CD4-positive, alpha-beta memory T cell (primary cell): ENCODE measurements at regions not wholly inside any gene's neighbourhood (a gene's known extent, or its start where the extent isn't known, plus 50 kb on each side); places are given as distances from the start of the nearest gene placed in this dataset.
"Not testable (repeated sequence)": the region's sequence is repeated elsewhere in the genome, so short reads cannot be mapped to it uniquely, and the experiment has no call there.

Experiments used
- CTCF ChIA-PET: fragments of 350-600 bp; sonication (Branson Sonifier 250); formaldehyde crosslinking; loops from one replicate; lab custom pipeline; 2021; ENCODE audit warnings: inconsistent platforms; ENCODE audit not compliant: partially characterized antibody; lab: Charles Lee
- POLR2A ChIA-PET: fragments of 350-600 bp; sonication (Branson Sonifier 250); formaldehyde crosslinking; loops from one replicate; lab custom pipeline; 2021; ENCODE audit not compliant: partially characterized antibody; lab: Charles Lee
- DNase-seq, 5 donors: peaks; one replicate each; pipeline versions ENCODE4 v3.0.0 to v3.0.0-alpha.2; 2020 to 2022; ENCODE audit warnings: mixed read lengths in 1 of 5
- H3K27ac ChIP-seq: one replicate; pipeline ENCODE4 v1.7.0; 2013; ENCODE audit warnings: low read depth, low read length
- H3K27me3 ChIP-seq: 2 replicates; pipeline ENCODE4 v1.7.0; 2013; ENCODE audit warnings: mild to moderate bottlenecking, low read length, moderate library complexity; ENCODE audit not compliant: insufficient read depth
- H3K36me3 ChIP-seq: 2 replicates; pipeline ENCODE4 v1.7.0; 2013; ENCODE audit warnings: mild to moderate bottlenecking, low read length, moderate library complexity; ENCODE audit not compliant: insufficient read depth
- H3K4me1 ChIP-seq: 2 replicates; pipeline ENCODE4 v1.7.0; 2013; ENCODE audit warnings: mild to moderate bottlenecking, low read length, moderate library complexity; ENCODE audit not compliant: insufficient read depth
- H3K4me3 ChIP-seq, 2 donors: one replicate each; pipeline ENCODE4 v1.7.0; 2013; ENCODE audit warnings: low read length in 2 of 2, mild to moderate bottlenecking in 1 of 2
- H3K9me3 ChIP-seq, 2 donors: one replicate each; pipeline ENCODE4 v1.7.0; 2013; ENCODE audit warnings: low read length in 2 of 2, control low read depth in 1 of 2; ENCODE audit not compliant: control insufficient read depth in 1 of 2
- H3K27ac Mint-ChIP-seq, 7 donors: one replicate each; pipeline ENCODE4 v1.8.0; 2020 to 2021; ENCODE audit warnings: mixed read lengths in 7 of 7, mild to moderate bottlenecking in 6 of 7, inconsistent platforms in 3 of 7, moderate library complexity in 3 of 7
- H3K27me3 Mint-ChIP-seq, 2 donors: one replicate each; pipeline ENCODE4 v1.8.0; 2020 to 2021; ENCODE audit warnings: mixed read lengths in 2 of 2
- H3K36me3 Mint-ChIP-seq, 2 donors: one replicate each; pipeline ENCODE4 v1.8.0; 2020 to 2021; ENCODE audit warnings: mixed read lengths in 2 of 2, inconsistent platforms in 1 of 2, mild to moderate bottlenecking in 1 of 2
- H3K4me1 Mint-ChIP-seq, 4 donors: one replicate each; pipeline ENCODE4 v1.8.0; 2020 to 2021; ENCODE audit warnings: mixed read lengths in 4 of 4, mild to moderate bottlenecking in 1 of 4
- H3K4me3 Mint-ChIP-seq, 8 donors: one replicate each; pipeline ENCODE4 v1.8.0; 2020 to 2021; ENCODE audit warnings: mixed read lengths in 8 of 8, mild to moderate bottlenecking in 7 of 8, moderate library complexity in 6 of 8, inconsistent platforms in 3 of 8
- H3K9me3 Mint-ChIP-seq, 8 donors: one replicate each; pipeline ENCODE4 v1.8.0; 2020 to 2021; ENCODE audit warnings: mixed read lengths in 8 of 8, mild to moderate bottlenecking in 5 of 8, inconsistent platforms in 3 of 8, moderate library complexity in 1 of 8
- intact Hi-C: fragments of 100-400 bp; cut with micrococcal nuclease; formaldehyde crosslinking; loops from one replicate; pipeline ENCODE4 v1.15.1; 2023

DNA sequence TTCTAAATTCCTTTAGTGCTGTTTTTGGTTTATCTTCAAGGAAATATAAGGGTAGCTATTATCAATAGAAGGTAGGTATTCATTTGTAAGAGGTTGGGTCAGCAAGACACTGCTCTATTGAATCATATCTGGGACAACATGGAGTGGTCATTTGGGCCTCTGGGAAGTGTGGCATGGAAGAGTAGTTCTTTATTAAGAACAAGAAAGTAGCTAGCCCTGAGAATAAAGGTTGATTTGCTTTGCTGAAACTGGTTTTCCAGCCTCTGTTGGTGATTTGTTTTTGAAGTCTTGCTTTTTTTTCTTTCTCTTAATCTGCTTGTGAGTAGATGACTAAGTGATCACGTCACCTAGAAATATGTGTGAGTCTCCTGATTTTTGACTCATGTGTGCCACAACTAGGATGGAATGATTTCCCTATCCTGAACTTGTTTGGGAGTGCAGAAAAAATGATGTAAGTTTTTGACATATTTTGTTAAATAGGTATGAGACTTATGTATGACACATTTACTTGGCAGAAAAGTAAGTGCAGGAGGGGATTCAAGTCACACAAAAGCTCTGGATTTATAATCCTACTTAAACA lies 381.8 kb downstream of the CENPW start:
- intact Hi-C loops: no loop called here
- ChIA-PET POLR2A (no interaction called here), CTCF (no interaction called here)
- Histone ChIP-seq H3K27me3 (no peaks in the 10 kb centered on the region), H3K27ac (no peak overlapping the region), H3K4me3 (no peak overlapping the region), H3K9me3 (no peaks in the 10 kb centered on the region), H3K4me1 (no peaks in the 10 kb centered on the region), H3K36me3 (no peaks in the 10 kb centered on the region)
- Mint-ChIP-seq H3K27ac (no peak overlapping the region), H3K27me3 (peaks cover 0 to 1% of the 10 kb centered on the region in 2 donors), H3K9me3 (peaks cover 0 to 7% (median 0%) of the 10 kb centered on the region in 8 donors), H3K4me3 (no peak overlapping the region), H3K36me3 (no peaks in the 10 kb centered on the region), H3K4me1 (no peaks in the 10 kb centered on the region)
- DNase-seq: no peak

GRCh38 chr6:126722411-126722810 lies 382.5 kb downstream of the CENPW start:
- H3K27ac ChIP-seq: no peak overlapping the region
- intact Hi-C loops: no loop called here
- ChIA-PET CTCF (no interaction called here), POLR2A (no interaction called here)
- H3K27me3 ChIP-seq: no peaks in the 10 kb centered on the region
- H3K4me1 Mint-ChIP-seq: no peaks in the 10 kb centered on the region
- no peaks in the 10 kb centered on the region for H3K9me3 ChIP-seq
- H3K27me3 Mint-ChIP-seq: peaks cover 0 to 1% of the 10 kb centered on the region in 2 donors
- no peaks in the 10 kb centered on the region for H3K4me1 ChIP-seq
- H3K4me3 Mint-ChIP-seq: no peak overlapping the region
- H3K9me3 Mint-ChIP-seq: peaks cover 0 to 7% (median 2%) of the 10 kb centered on the region in 8 donors
- no peak for DNase-seq
- H3K27ac Mint-ChIP-seq: no peak overlapping the region
- H3K4me3 ChIP-seq: no peak overlapping the region
- no peaks in the 10 kb centered on the region for H3K36me3 ChIP-seq
- H3K36me3 Mint-ChIP-seq: no peaks in the 10 kb centered on the region

DNA sequence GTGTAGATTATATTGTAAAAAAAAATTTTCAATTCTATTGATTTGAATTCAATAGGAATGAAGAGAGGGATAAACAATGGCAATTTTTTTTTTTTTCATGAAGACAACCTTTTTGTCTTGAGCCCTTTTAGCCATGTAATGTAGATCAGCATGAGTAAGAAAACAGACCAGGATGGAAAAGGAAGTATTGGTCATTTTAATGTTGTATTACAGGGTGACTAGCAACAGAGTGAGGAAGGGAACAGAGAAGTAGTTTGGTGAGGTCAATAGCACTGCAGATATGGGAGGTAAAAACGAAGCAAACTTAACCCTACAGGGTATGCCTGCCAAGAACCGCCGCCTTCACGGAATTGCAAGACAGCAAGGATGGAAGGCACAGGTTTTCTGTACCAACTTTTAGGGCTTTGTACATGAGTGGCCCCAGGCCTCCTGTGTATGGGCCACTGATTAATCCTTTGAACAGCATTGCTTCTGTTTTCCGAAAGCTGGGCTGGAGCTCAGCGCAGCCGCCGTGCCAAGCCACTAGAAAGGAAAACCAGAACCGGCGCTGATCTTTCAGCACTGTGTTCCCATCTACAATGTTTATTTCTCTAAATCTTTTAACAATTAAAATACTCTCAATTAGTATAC lies 383.7 kb downstream of the CENPW start:
- POLR2A ChIA-PET: no interaction called here
- no peak for DNase-seq
- Mint-ChIP-seq H3K27me3 (peaks cover 0 to 1% of the 10 kb centered on the region in 2 donors), H3K4me3 (no peak overlapping the region), H3K9me3 (peaks cover 0 to 11% (median 5%) of the 10 kb centered on the region in 8 donors), H3K36me3 (no peaks in the 10 kb centered on the region), H3K4me1 (no peaks in the 10 kb centered on the region), H3K27ac (no peak overlapping the region)
- Histone ChIP-seq H3K27ac (no peak overlapping the region), H3K36me3 (no peaks in the 10 kb centered on the region), H3K4me1 (no peaks in the 10 kb centered on the region), H3K9me3 (no peaks in the 10 kb centered on the region), H3K4me3 (no peak overlapping the region), H3K27me3 (no peaks in the 10 kb centered on the region)
- CTCF ChIA-PET: interaction anchor here (1.0 kb wide), 1 partner anchor 15 kb away, joined by 3 read pairs; no protein-coding TSS in a partner anchor
- intact Hi-C loops: no loop called here

DNA sequence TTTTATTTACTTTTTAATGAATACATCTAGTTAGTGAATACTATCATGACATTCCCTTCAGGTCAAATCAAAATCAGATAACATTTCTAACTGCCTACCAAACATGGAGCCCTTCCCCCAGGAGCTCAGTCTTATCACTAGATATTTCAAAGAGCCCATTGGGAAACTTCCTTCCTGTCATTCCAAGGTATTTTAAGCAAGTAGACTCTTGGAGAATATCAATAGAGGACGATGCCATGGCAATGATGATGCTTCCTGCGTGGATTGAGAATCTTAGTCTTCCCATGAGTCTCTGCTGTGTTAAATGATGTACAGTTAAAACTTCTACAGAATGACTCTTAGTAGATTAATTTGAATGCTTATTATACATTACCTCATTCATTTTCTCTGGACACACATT lies 384.9 kb downstream of the CENPW start:
- no peaks in the 10 kb centered on the region for H3K36me3 ChIP-seq
- no peak overlapping the region for H3K4me3 ChIP-seq
- DNase-seq: no peak
- no peaks in the 10 kb centered on the region for H3K4me1 Mint-ChIP-seq
- H3K9me3 Mint-ChIP-seq: peaks cover 0 to 11% (median 6%) of the 10 kb centered on the region in 8 donors
- no peak overlapping the region for H3K27ac Mint-ChIP-seq
- H3K27me3 Mint-ChIP-seq: peaks cover 0 to 1% of the 10 kb centered on the region in 2 donors
- no peaks in the 10 kb centered on the region for H3K4me1 ChIP-seq
- CTCF ChIA-PET: no interaction called here
- no peaks in the 10 kb centered on the region for H3K36me3 Mint-ChIP-seq
- H3K27me3 ChIP-seq: no peaks in the 10 kb centered on the region
- H3K4me3 Mint-ChIP-seq: no peak overlapping the region
- no peak overlapping the region for H3K27ac ChIP-seq
- POLR2A ChIA-PET: no interaction called here
- intact Hi-C loops: no loop called here
- no peaks in the 10 kb centered on the region for H3K9me3 ChIP-seq

- CTCF ChIA-PET, H3K36me3 ChIP-seq, H3K4me3 Mint-ChIP-seq, intact Hi-C loops, H3K4me1 ChIP-seq, H3K27me3 Mint-ChIP-seq, H3K9me3 ChIP-seq, H3K27ac ChIP-seq, H3K4me1 Mint-ChIP-seq, H3K27ac Mint-ChIP-seq, H3K36me3 Mint-ChIP-seq, POLR2A ChIA-PET, H3K27me3 ChIP-seq, H3K4me3 ChIP-seq, DNase-seq: not testable (repeated sequence)
- peaks cover 0 to 11% (median 6%) of the 10 kb centered on the region in 8 donors for H3K9me3 Mint-ChIP-seq
Measured at GRCh38 chr6:126726454-126726853, 386.5 kb downstream of the CENPW start.

- POLR2A ChIA-PET: no interaction called here
- H3K27ac ChIP-seq: no peak overlapping the region
- intact Hi-C loops: no loop called here
- Mint-ChIP-seq H3K4me3 (no peak overlapping the region), H3K27me3 (no peaks in the 10 kb centered on the region), H3K9me3 (peaks cover 0 to 3% (median 0%) of the 10 kb centered on the region in 8 donors), H3K27ac (no peak overlapping the region), H3K4me1 (no peaks in the 10 kb centered on the region), H3K36me3 (no peaks in the 10 kb centered on the region)
- H3K27me3 ChIP-seq: no peaks in the 10 kb centered on the region
- H3K4me1 ChIP-seq: no peaks in the 10 kb centered on the region
- no peaks in the 10 kb centered on the region for H3K36me3 ChIP-seq
- no peak for DNase-seq
- H3K4me3 ChIP-seq: no peak overlapping the region
- CTCF ChIA-PET: no interaction called here
- no peaks in the 10 kb centered on the region for H3K9me3 ChIP-seq
Measured at GRCh38 chr6:126738146-126738545, 380.3 kb upstream of the RSPO3 start.

DNA sequence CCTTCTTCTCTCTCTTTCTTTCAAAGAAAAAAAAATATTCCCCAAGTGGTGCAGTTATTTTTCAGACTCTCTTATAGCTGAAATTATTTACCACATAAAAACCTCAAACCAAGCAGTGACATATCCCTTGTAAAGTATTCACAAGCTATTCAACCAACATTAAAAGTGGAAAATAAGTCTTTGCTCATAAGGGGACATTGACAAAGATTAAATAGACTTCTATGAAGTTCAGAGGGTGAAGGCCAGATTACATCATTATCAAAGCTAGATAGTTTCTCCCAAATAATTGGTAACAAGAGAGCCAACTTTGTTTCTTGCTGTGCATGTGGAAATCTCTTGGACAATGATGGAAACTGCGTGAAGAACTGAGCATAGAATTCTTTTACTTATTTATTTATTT lies 379.8 kb upstream of the RSPO3 start:
- intact Hi-C loops: no loop called here
- POLR2A ChIA-PET: no interaction called here
- no peak for DNase-seq
- H3K9me3 Mint-ChIP-seq: peaks cover 0 to 3% (median 0%) of the 10 kb centered on the region in 8 donors
- H3K9me3 ChIP-seq: no peaks in the 10 kb centered on the region
- H3K27me3 Mint-ChIP-seq: peaks cover 0 to under 1% of the 10 kb centered on the region in 2 donors
- H3K27ac ChIP-seq: no peak overlapping the region
- no peak overlapping the region for H3K4me3 Mint-ChIP-seq
- no peaks in the 10 kb centered on the region for H3K36me3 Mint-ChIP-seq
- CTCF ChIA-PET: no interaction called here
- no peak overlapping the region for H3K4me3 ChIP-seq
- H3K27me3 ChIP-seq: no peaks in the 10 kb centered on the region
- H3K36me3 ChIP-seq: no peaks in the 10 kb centered on the region
- H3K4me1 Mint-ChIP-seq: no peaks in the 10 kb centered on the region
- no peak overlapping the region for H3K27ac Mint-ChIP-seq
- H3K4me1 ChIP-seq: no peaks in the 10 kb centered on the region
